Uterus (tissue), 2 donors: ENCODE measurements at regions not wholly inside any gene's neighbourhood (a gene's known extent, or its start where the extent isn't known, plus 50 kb on each side); places are given as distances from the start of the nearest gene placed in this dataset.

ENCODE experiments used
- POLR2A ChIP-seq, 2 donors: fragments of 450-650 bp; IDR thresholded peaks; one replicate each; pipeline ENCODE4 v1.6.1; 2016; ENCODE audit warnings: antibody characterized with exemption in 2 of 2, mild to moderate bottlenecking in 1 of 2, moderate library complexity in 1 of 2
- TF ChIP-seq, protein P1 (sequence below), 4 experiments: fragments of 200-600 bp in 2 of 4; fragments of 450-650 bp in 2 of 4; sonication (generic) in 2 of 4; IDR thresholded peaks; one replicate each; pipeline ENCODE4 v1.5.1; 2016 to 2019; ENCODE audit warnings: antibody characterized with exemption in 4 of 4, mild to moderate bottlenecking in 2 of 4, moderate library complexity in 1 of 4

DNA sequence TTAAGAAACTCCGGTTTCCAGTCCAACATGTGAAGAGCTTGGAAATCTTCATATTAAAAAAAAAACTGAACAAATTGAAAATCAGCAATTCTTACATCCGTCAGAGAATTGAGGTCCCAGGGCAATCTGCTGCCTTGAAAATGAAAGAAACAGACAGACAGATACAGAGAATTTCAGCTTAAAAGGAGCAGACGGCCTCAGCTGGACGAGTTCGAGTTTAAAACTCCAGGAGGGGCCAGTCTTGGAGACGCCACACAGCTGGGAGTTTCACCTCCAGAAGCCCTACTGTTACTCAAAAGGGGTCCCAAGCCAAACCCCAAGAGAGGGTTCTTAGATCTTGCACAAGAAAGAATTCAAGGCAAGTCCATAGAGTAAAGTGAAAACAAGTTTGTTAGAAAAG lies 226.5 kb upstream of the ARL4C start:
- TF ChIP-seq, protein P1, sequence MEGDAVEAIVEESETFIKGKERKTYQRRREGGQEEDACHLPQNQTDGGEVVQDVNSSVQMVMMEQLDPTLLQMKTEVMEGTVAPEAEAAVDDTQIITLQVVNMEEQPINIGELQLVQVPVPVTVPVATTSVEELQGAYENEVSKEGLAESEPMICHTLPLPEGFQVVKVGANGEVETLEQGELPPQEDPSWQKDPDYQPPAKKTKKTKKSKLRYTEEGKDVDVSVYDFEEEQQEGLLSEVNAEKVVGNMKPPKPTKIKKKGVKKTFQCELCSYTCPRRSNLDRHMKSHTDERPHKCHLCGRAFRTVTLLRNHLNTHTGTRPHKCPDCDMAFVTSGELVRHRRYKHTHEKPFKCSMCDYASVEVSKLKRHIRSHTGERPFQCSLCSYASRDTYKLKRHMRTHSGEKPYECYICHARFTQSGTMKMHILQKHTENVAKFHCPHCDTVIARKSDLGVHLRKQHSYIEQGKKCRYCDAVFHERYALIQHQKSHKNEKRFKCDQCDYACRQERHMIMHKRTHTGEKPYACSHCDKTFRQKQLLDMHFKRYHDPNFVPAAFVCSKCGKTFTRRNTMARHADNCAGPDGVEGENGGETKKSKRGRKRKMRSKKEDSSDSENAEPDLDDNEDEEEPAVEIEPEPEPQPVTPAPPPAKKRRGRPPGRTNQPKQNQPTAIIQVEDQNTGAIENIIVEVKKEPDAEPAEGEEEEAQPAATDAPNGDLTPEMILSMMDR (IDR thresholded peaks at IDR 0.05), result no peak
- no peak for TF ChIP-seq POLR2A (IDR thresholded peaks at IDR 0.05)
